Fibroblast of upper back skin (primary cell): ENCODE measurements at regions not wholly inside any gene's neighbourhood (a gene's known extent, or its start where the extent isn't known, plus 50 kb on each side); places are given as distances from the start of the nearest gene placed in this dataset.
A peak's percentile ranks its signal among the peaks of the same experiment; 100 is the strongest.

ENCODE experiments used
- DNase-seq: peaks from one replicate; pipeline ENCODE4 v3.0.0-alpha.2; 2013

GRCh38 chr4:177117256-177117655, 192.4 kb upstream of the NEIL3 start:
- DNase-seq = no peak

GRCh38 chr4:177118596-177118995, 191.1 kb upstream of the NEIL3 start:
- DNase-seq = peak; percentile 98

GRCh38 chr4:177119021-177119471, 190.6 kb upstream of the NEIL3 start:
- DNase-seq = peak; percentile 92

- DNase-seq = peak; percentile 75
Measured at GRCh38 chr4:177119691-177120090, 190.0 kb upstream of the NEIL3 start.

- DNase-seq = no peak
Measured at GRCh38 chr4:177123811-177124210, 185.9 kb upstream of the NEIL3 start.

GRCh38 chr4:177124349-177125064, 185.2 kb upstream of the NEIL3 start:
- DNase-seq = no peak

GRCh38 chr4:177125656-177126055, 184.0 kb upstream of the NEIL3 start:
- no peak for DNase-seq

- DNase-seq = no peak
Measured at GRCh38 chr4:177127658-177128057, 182.0 kb upstream of the NEIL3 start.

GRCh38 chr4:177128306-177128705, 181.4 kb upstream of the NEIL3 start:
- peak; percentile 47 for DNase-seq

GRCh38 chr4:177131736-177132135, 177.9 kb upstream of the NEIL3 start:
- no peak for DNase-seq

- no peak for DNase-seq
Measured at GRCh38 chr4:177147668-177148067, 162.0 kb upstream of the NEIL3 start.

- no peak for DNase-seq
Measured at GRCh38 chr4:177155454-177155853, 154.2 kb upstream of the NEIL3 start.

GRCh38 chr4:177159600-177159999, 150.1 kb upstream of the NEIL3 start:
- no peak for DNase-seq

GRCh38 chr4:177161781-177162180, 147.9 kb upstream of the NEIL3 start:
- peak; percentile 20 for DNase-seq

GRCh38 chr4:177163532-177163931, 146.1 kb upstream of the NEIL3 start:
- DNase-seq = peak; percentile 46

GRCh38 chr4:177171588-177171987, 138.1 kb upstream of the NEIL3 start:
- DNase-seq = no peak

- DNase-seq = no peak
Measured at GRCh38 chr4:177175473-177175872, 134.2 kb upstream of the NEIL3 start.

GRCh38 chr4:177177541-177178081, 132.1 kb upstream of the NEIL3 start:
- DNase-seq = peak; percentile 43

GRCh38 chr4:177178246-177178645, 131.4 kb upstream of the NEIL3 start:
- DNase-seq = no peak

- peak; percentile 82 for DNase-seq
Measured at GRCh38 chr4:177182166-177182565, 127.5 kb upstream of the NEIL3 start.

GRCh38 chr4:177182728-177183127, 126.9 kb upstream of the NEIL3 start:
- DNase-seq = no peak

GRCh38 chr4:177185151-177185550, 124.5 kb upstream of the NEIL3 start:
- peak; percentile 6 for DNase-seq

GRCh38 chr4:177185579-177185978, 124.1 kb upstream of the NEIL3 start:
- DNase-seq = no peak

GRCh38 chr4:177187371-177187770, 122.3 kb upstream of the NEIL3 start:
- no peak for DNase-seq
